ENCODE measurements at regions not wholly inside any gene's neighbourhood (a gene's known extent, or its start where the extent isn't known, plus 50 kb on each side); places are given as distances from the start of the nearest gene placed in this dataset.

DNA sequence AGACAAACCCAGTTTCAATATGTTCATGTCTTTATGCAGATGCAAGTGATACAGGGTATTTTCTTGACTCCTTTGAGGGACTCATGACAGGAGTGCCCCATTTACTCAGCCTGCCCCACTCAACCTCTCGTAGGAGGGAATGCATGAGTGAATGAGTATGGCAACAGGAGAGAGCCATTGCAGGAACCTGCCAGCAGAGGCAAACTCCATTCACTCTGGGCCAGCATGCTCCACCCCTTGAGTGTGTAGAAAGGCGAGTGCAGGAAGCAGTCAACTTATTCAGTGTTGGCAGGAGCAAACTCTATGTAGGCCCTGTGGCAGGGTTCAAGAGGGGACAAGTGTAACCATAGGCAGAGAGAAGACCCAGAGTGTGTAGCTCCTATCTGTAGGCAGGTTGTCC is 1526.3 kb downstream of the PLA2G4A start:
- DNase-seq (ENCODE audit: insufficient read length) (no peak), FAIRE-seq (no peak)
- TF ChIP-seq POLR2AphosphoS5 (IDR thresholded peaks at IDR 0.05; ENCODE audit: low read depth, low read length) (no peak), POLR2A (IDR thresholded peaks at IDR 0.05; ENCODE audit: low read depth, low read length) (no peak), TAF1 (IDR thresholded peaks at IDR 0.05; ENCODE audit: borderline replicate concordance, low read depth, low read length) (no peak)

DNA sequence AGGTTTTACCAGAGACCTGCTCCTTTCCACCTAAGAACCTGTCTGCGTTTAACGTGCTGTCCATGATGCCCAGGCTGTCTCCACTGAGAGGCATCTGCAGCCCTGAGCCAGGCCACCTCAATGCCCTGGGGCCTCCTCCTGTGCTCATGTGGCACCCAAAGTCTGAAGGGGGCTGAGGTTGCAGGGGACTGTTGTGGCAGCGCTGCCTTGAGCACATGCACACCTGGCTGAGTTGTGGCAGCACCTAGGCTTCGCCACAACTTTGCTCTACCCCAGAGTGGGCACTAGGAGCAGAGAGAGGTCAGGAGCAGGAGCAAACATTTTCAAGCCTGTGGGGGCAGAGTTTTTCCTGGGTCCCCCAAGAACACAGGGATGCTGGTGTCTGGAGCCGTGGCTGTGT is 1527.1 kb downstream of the PLA2G4A start:
- FAIRE-seq: no peak

DNA sequence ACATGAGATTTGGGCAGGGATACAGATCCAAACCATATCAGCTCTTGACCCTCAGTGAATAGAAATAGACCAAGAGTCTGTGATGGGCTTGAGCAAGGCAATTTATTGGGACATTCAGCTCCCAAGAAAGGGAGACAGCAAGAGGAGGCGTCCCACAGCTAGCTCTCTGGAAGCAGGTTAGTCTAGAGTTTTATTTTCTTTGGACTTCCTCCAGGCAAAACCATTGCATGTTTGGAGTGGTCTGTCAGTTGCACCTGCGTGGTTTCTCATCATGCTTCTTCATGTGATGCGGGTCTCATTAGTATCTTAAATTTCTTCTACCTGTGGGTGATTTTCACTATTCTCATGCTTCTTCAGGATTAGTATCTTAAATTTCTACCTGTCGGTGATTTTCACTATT is 1530.6 kb downstream of the PLA2G4A start:
- TF ChIP-seq POLR2A (IDR thresholded peaks at IDR 0.05; ENCODE audit: low read depth, low read length) (no peak), POLR2AphosphoS5 (IDR thresholded peaks at IDR 0.05; ENCODE audit: low read depth, low read length) (no peak), TAF1 (IDR thresholded peaks at IDR 0.05; ENCODE audit: borderline replicate concordance, low read depth, low read length) (no peak)
- FAIRE-seq: no peak

More for the DNA sequence above, 1527.1 kb downstream of the PLA2G4A start:
- TF ChIP-seq TAF1 (IDR thresholded peaks at IDR 0.05; ENCODE audit: borderline replicate concordance, low read depth, low read length) (no peak), POLR2AphosphoS5 (IDR thresholded peaks at IDR 0.05; ENCODE audit: low read depth, low read length) (no peak), POLR2A (IDR thresholded peaks at IDR 0.05; ENCODE audit: low read depth, low read length) (no peak)
- no peak for DNase-seq (ENCODE audit: insufficient read length)

DNA sequence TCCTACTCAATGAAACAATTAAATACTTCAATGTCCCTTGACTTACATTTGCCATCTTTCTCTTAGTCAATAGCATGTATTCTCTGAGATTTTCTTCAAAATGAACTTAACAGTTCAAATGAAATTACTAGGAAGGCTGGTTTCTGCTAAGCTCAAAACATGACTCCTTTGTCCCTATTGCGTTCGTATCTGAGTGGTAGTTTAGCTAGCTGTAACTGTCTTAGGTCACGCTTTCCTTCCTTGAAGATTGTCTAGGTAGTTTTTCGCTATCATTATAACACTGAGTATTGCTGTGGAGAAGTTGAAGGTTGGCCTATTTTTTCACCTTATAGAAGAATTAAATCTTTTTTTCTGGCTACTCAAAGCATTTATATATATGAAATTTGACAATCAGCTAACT is 1535.2 kb downstream of the PLA2G4A start:
- DNase-seq (ENCODE audit: insufficient read length): no peak
- TF ChIP-seq TAF1 (IDR thresholded peaks at IDR 0.05; ENCODE audit: borderline replicate concordance, low read depth, low read length) (no peak), POLR2AphosphoS5 (IDR thresholded peaks at IDR 0.05; ENCODE audit: low read depth, low read length) (no peak), POLR2A (IDR thresholded peaks at IDR 0.05; ENCODE audit: low read depth, low read length) (no peak)
- FAIRE-seq: no peak

More for the DNA sequence above, 1530.6 kb downstream of the PLA2G4A start:
- no peak for DNase-seq (ENCODE audit: insufficient read length)

DNA sequence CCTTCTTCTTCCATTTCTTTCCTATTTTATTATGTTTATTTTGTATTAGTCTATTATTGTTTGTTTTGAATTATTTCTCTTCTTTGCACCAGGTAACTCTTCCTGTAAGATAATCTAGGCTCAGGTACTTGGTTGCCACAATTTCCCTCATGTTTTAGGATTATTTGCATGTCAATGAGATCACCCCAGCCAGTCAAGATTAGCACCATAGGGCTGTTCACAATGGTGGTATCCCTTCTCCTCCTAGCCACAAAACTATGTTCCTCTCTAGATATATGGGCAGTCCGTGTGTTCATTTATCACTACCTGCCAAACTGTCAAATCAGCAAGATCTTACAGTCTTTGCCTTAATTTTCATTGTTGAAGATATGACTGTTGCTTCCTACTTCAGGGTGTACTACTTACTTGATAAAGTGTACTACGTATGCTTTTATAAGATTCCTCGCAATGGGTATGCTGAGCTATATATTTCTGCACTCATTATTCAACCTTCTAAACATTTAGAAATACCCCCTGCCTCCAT is 1536.2 kb downstream of the PLA2G4A start:
- DNase-seq (ENCODE audit: insufficient read length) (no peak), FAIRE-seq (no peak)
- TF ChIP-seq POLR2AphosphoS5 (IDR thresholded peaks at IDR 0.05; ENCODE audit: low read depth, low read length): no peak
- no peak for TF ChIP-seq TAF1 (IDR thresholded peaks at IDR 0.05; ENCODE audit: borderline replicate concordance, low read depth, low read length)
- no peak for TF ChIP-seq POLR2A (IDR thresholded peaks at IDR 0.05; ENCODE audit: low read depth, low read length)

DNA sequence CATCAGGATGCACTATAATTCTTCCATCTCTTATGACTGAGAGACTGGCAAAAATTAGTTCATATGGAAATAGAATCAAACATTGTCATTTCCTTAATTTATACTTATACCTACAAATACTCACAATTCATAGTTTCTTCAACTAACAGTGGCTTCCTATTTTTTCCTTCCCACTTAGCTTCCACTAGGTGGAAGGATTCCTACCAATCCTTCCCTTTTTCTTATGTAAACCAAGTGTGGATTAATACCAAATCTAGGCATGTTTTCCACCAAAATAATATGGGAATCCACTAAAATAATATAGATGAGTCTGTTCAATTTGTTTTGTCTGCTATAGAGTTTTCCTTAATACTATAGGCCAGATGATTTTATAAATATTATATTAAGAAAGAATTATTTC is 1537.1 kb downstream of the PLA2G4A start:
- no peak for TF ChIP-seq POLR2AphosphoS5 (IDR thresholded peaks at IDR 0.05; ENCODE audit: low read depth, low read length)
- no peak for TF ChIP-seq POLR2A (IDR thresholded peaks at IDR 0.05; ENCODE audit: low read depth, low read length)
- no peak for TF ChIP-seq TAF1 (IDR thresholded peaks at IDR 0.05; ENCODE audit: borderline replicate concordance, low read depth, low read length)
- DNase-seq (ENCODE audit: insufficient read length) (no peak), FAIRE-seq (no peak)

DNA sequence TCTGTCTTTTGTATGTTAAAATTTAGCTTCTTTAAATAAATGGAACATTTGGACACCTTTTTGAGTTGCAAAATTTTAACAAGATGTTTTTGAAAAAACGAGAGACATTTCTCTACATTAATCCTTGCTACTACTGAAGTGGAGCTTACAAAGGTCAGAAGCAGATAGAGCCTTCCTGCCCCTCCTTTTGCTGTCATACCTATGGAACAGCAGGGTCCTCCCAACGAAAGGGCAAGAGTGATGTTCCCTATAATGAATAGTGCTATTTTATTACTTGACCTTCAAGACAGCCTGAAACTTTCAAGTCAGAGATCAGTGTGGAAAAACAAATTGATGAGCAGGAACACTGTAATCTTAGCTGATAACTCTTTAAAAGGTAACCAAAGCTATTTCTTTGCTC is 1538.9 kb downstream of the PLA2G4A start:
- DNase-seq (ENCODE audit: insufficient read length) (no peak), FAIRE-seq (no peak)
- TF ChIP-seq TAF1 (IDR thresholded peaks at IDR 0.05; ENCODE audit: borderline replicate concordance, low read depth, low read length) (no peak), POLR2AphosphoS5 (IDR thresholded peaks at IDR 0.05; ENCODE audit: low read depth, low read length) (no peak), POLR2A (IDR thresholded peaks at IDR 0.05; ENCODE audit: low read depth, low read length) (no peak)

DNA sequence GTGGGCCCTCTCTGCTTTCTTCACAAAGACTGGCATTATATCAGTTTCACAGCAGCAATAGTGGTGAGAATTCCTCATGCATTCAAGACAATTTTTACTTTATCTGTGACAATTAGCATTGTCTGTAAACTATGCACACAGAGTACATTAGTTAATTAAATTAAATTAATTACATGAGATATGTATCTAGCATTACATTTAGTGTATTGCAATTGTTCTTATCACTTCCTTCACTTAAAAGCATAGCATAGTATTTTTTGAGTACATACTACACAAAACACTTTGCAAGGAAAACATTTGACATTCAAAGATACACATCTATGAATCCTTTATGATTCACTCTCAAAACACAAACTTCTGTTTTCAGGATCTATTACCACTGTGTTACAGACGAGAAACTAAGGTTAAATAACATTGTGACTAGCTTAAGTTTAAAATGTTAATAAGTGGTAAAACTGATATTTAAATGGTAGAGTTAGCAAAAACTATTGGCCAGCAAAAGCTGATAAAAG is 1542.6 kb downstream of the PLA2G4A start:
- no peak for DNase-seq (ENCODE audit: insufficient read length)
- TF ChIP-seq POLR2AphosphoS5 (IDR thresholded peaks at IDR 0.05; ENCODE audit: low read depth, low read length) (no peak), TAF1 (IDR thresholded peaks at IDR 0.05; ENCODE audit: borderline replicate concordance, low read depth, low read length) (no peak), POLR2A (IDR thresholded peaks at IDR 0.05; ENCODE audit: low read depth, low read length) (no peak)
- FAIRE-seq: no peak

DNA sequence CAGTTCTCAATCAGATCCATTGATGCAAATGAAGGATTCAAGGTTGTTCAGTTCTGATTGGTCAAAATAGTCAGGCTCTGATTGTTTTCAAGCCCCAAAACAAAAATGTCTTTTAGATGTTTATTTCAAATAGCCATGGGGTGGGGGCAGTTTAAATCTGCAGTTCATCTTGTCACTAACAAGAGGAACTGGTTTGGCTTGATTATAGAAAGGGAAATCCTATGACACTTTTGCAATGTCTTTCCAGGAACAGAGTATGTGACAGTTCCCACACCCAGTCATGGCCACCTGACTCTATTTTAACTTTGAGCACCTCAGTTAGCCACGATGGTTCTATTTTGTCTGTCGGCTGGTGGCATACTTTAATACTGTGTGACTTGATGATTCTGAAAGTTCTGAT is 1544.1 kb downstream of the PLA2G4A start:
- no peak for DNase-seq (ENCODE audit: insufficient read length)
- FAIRE-seq: no peak
- TF ChIP-seq POLR2A (IDR thresholded peaks at IDR 0.05; ENCODE audit: low read depth, low read length) (no peak), TAF1 (IDR thresholded peaks at IDR 0.05; ENCODE audit: borderline replicate concordance, low read depth, low read length) (no peak), POLR2AphosphoS5 (IDR thresholded peaks at IDR 0.05; ENCODE audit: low read depth, low read length) (no peak)

DNA sequence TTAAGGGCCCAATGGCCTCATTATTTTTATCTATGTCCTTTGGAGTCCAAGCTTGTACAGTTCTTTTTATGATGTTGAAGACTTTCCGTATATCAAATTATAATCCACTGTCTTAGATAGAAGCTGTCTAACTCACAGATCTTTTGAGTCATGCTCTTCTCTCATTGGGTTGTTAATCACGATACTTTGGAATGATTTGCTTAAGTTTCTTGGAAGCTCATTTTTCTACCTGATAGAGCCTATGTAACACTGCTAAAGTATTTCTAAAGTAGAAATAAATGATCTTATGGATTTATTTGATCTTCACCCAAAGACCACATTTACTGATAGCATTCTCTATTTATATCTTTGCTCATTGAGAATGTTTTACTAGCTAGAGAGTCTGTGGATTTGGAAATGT is 1554.1 kb downstream of the PLA2G4A start:
- FAIRE-seq (no peak), DNase-seq (ENCODE audit: insufficient read length) (no peak)
- no peak for TF ChIP-seq POLR2A (IDR thresholded peaks at IDR 0.05; ENCODE audit: low read depth, low read length)

DNA sequence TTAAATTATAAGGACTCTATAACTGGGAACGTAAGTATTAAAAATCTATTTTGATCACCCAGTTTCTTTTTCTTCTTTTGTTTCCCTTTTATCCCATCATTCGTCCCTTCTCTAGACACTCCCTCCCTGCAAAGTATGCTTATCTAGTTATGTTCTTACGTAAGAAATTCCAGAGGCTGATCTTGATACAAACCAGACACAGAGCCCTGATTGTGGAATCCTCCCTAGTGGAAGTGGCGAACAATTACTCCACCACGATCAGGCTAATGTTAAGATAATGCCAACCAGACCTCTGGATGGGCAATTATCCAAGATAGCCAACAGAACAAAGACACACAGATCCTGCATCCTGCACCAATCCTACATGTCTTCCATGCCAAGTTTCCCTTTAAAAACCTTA is 1557.4 kb downstream of the PLA2G4A start:
- FAIRE-seq (no peak), DNase-seq (ENCODE audit: insufficient read length) (no peak)
- TF ChIP-seq POLR2AphosphoS5 (IDR thresholded peaks at IDR 0.05; ENCODE audit: low read depth, low read length) (no peak), POLR2A (IDR thresholded peaks at IDR 0.05; ENCODE audit: low read depth, low read length) (no peak), TAF1 (IDR thresholded peaks at IDR 0.05; ENCODE audit: borderline replicate concordance, low read depth, low read length) (no peak)

DNA sequence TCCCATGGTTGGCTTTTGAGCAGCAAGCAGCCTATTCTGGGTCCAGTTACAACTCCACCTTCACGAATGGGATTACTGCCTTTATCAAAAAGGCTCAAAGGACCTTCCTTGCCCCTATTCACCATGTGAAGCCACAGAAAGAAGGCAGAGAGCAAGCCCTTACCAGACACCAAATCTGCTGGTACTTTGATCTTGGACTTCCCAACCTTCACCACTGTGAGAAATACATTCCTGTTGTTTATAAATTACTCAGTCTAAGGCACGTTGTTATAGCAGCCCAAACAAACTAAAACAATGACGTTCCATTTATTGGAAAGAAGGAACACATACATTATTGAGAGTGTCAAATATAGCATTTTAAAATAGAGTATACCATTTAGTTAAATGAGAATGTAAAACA is 1557.9 kb downstream of the PLA2G4A start:
- TF ChIP-seq TAF1 (IDR thresholded peaks at IDR 0.05; ENCODE audit: borderline replicate concordance, low read depth, low read length) (no peak), POLR2AphosphoS5 (IDR thresholded peaks at IDR 0.05; ENCODE audit: low read depth, low read length) (no peak), POLR2A (IDR thresholded peaks at IDR 0.05; ENCODE audit: low read depth, low read length) (no peak)
- FAIRE-seq (no peak), DNase-seq (ENCODE audit: insufficient read length) (no peak)

DNA sequence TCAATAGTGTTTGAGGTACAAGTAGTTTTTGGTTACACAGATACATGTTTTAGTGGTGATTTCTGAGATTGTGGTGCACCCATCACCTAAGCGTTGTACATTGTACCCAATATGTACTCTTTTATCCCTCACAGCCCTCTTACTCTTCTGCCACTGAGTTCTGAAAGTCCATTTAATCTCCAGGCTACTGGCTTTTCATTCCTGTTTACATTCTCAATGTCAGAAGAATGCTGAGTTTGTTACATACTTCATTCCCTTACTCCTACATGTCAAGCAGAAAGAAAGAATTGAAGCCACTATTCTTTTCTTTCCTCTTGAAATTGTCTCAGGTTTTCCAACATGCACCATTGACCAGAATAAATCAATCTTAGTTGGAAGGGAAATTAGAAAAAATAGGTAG is 1565.9 kb downstream of the PLA2G4A start:
- FAIRE-seq: no peak
- no peak for TF ChIP-seq POLR2AphosphoS5 (IDR thresholded peaks at IDR 0.05; ENCODE audit: low read depth, low read length)
- TF ChIP-seq POLR2A (IDR thresholded peaks at IDR 0.05; ENCODE audit: low read depth, low read length): no peak
- no peak for TF ChIP-seq TAF1 (IDR thresholded peaks at IDR 0.05; ENCODE audit: borderline replicate concordance, low read depth, low read length)
- no peak for DNase-seq (ENCODE audit: insufficient read length)

Data from GM12892 (cell line).